A673 (cell line): ENCODE measurements at regions not wholly inside any gene's neighbourhood (a gene's known extent, or its start where the extent isn't known, plus 50 kb on each side); places are given as distances from the start of the nearest gene placed in this dataset.
"Not testable (repeated sequence)": the region's sequence is repeated elsewhere in the genome, so short reads cannot be mapped to it uniquely, and the experiment has no call there.

Source experiments
- BruUV-seq: library from RNA; stranded (reverse); fragments of 400-500 nt; replicated peaks from 2 replicates; lab custom pipeline; 2021; lab: Mats Ljungman, UMichigan
- CTCF ChIA-PET: fragments of 300-600 bp; sonication (Branson Sonifier 250); formaldehyde crosslinking; loops from one replicate; lab custom pipeline; 2022; ENCODE audit warnings: antibody characterized with exemption; lab: Charles Lee
- POLR2A ChIA-PET: fragments of 300-600 bp; sonication (Branson Sonifier 250); formaldehyde crosslinking; loops from one replicate; lab custom pipeline; 2022; ENCODE audit warnings: antibody characterized with exemption; ENCODE audit not compliant: low non-redundant PET; lab: Charles Lee
- DNase-seq: peaks from one replicate; pipeline ENCODE4 v3.0.0-alpha.2; 2015; ENCODE audit warnings: low spot score
- H3K27ac ChIP-seq: fragments of 200-600 bp; sonication (generic); 2 replicates; pipeline ENCODE4 v1.5.1; 2016; ENCODE audit warnings: mixed run types, low read depth, mild to moderate bottlenecking, mixed read lengths, antibody characterized with exemption, low read length; ENCODE audit not compliant: poor library complexity, severe bottlenecking
- H3K27me3 ChIP-seq: fragments of 200-600 bp; sonication (generic); replicated peaks from 2 replicates; pipeline ENCODE4 v1.6.1; 2017; ENCODE audit warnings: mixed run types, low read depth, mild to moderate bottlenecking, mixed read lengths, antibody characterized with exemption, low read length; ENCODE audit not compliant: insufficient read depth, poor library complexity
- H3K36me3 ChIP-seq: fragments of 200-600 bp; sonication (generic); 2 replicates; pipeline ENCODE4 v1.6.1; 2016; ENCODE audit warnings: mixed run types, mild to moderate bottlenecking, mixed read lengths, antibody characterized with exemption, low read length; ENCODE audit not compliant: insufficient read depth, poor library complexity, severe bottlenecking
- H3K4me1 ChIP-seq: fragments of 200-600 bp; sonication (generic); 2 replicates; pipeline ENCODE4 v1.6.1; 2017; ENCODE audit warnings: mixed run types, mild to moderate bottlenecking, mixed read lengths, antibody characterized with exemption, low read length; ENCODE audit not compliant: insufficient read depth, poor library complexity, severe bottlenecking
- H3K4me3 ChIP-seq: fragments of 200-600 bp; sonication (generic); 2 replicates; pipeline ENCODE4 v1.5.1; 2016; ENCODE audit warnings: low read depth, mixed run types, mild to moderate bottlenecking, mixed read lengths, low read length; ENCODE audit not compliant: poor library complexity, severe bottlenecking
- H3K9me3 ChIP-seq: fragments of 200-600 bp; sonication (generic); 2 replicates; pipeline ENCODE4 v1.6.1; 2016; ENCODE audit warnings: mixed run types, low read depth, mild to moderate bottlenecking, mixed read lengths, antibody characterized with exemption, low read length; ENCODE audit not compliant: poor library complexity, severe bottlenecking
- CTCF ChIP-seq: fragments of 300-800, 200-600 bp; sonication (generic); conservative IDR thresholded peaks from 2 replicates; pipeline ENCODE4 v1.5.1; 2017; ENCODE audit warnings: low read depth, mild to moderate bottlenecking, antibody characterized with exemption, low read length, moderate library complexity, mixed read lengths
- EZH2 ChIP-seq: fragments of 200-600 bp; sonication (generic); IDR thresholded peaks from 2 replicates; pipeline ENCODE4 v1.6.1; 2017; ENCODE audit warnings: borderline replicate concordance, low read depth, mild to moderate bottlenecking, mixed read lengths, antibody characterized with exemption, low read length; ENCODE audit not compliant: poor library complexity, severe bottlenecking
- intact Hi-C: fragments of 100-400 bp; cut with micrococcal nuclease; formaldehyde crosslinking; loops from one replicate; pipeline ENCODE4 v1.10.0; 2022; ENCODE audit not compliant: unreplicated experiment

- TF ChIP-seq EZH2 (no peak), CTCF (no peak)
- no peaks in the 10 kb centered on the region for H3K36me3 ChIP-seq
- no peak for DNase-seq
- ChIA-PET POLR2A (no interaction called here), CTCF (no interaction called here)
- no peaks in the 10 kb centered on the region for H3K4me1 ChIP-seq
- no peak overlapping the region for H3K27ac ChIP-seq
- no peaks in the 10 kb centered on the region for H3K27me3 ChIP-seq
- no peak overlapping the region for H3K4me3 ChIP-seq
- intact Hi-C loops = no loop called here
- H3K9me3 ChIP-seq = peaks cover 4% of the 10 kb centered on the region
- BruUV-seq = no TSS peak
Observed at GRCh38 chr12:68392376-68392775, 60.2 kb upstream of the MDM1 start.

DNA sequence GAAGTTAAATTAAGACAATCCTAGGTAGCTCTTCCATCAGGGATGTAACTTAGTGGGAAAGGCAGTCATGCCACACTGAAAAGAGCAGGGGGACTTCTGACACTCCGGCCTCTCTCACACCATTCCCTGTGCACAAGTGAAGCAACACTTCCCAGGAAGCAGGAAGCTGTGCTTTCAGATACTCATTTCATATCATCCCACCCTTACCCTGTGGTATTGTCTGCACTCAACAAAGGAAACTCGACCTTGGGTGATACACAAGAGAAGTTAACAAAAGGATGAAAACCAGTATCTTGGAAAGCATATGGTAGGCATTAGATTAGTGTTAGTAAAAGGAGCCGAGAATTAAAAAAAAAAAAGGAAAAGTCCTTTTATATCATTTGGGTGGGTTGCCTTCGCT, 61.3 kb upstream of the MDM1 start:
- BruUV-seq = no TSS peak
- H3K4me1 ChIP-seq = no peaks in the 10 kb centered on the region
- CTCF ChIA-PET = no interaction called here
- H3K4me3 ChIP-seq = no peak overlapping the region
- POLR2A ChIA-PET = no interaction called here
- H3K9me3 ChIP-seq = peaks cover 4% of the 10 kb centered on the region
- H3K27ac ChIP-seq = no peak overlapping the region
- DNase-seq = no peak
- intact Hi-C loops = no loop called here
- H3K36me3 ChIP-seq = no peaks in the 10 kb centered on the region
- no peaks in the 10 kb centered on the region for H3K27me3 ChIP-seq
- no peak for TF ChIP-seq CTCF
- no peak for TF ChIP-seq EZH2

DNA sequence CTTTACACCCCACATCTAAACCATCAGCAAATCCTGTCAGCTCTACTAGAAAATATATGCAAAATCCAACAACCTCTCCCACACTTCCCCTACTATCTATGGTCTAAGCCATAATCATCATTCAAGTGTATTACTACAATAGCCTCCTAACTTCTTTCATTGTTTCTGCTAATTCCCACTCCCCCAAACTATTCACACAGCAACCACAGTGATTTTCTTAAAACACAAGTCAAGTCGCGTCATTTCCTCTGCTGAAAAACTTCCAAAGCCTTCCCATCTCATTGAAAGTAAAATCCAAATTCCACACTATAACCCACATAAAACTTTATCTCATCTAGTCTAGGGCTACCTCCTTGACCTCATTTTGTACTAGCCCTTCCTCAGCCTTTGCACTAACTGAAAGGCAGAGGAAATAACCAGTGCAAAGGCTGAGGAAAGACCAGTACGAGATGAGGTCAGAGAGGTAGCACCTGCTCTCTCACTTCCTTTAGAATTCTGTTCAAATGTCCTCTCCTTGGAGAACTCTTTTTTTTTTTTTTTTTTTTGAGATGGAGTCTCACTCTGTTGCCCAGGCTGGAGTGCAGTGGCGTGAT, 65.5 kb upstream of the MDM1 start:
- H3K4me1 ChIP-seq = peaks cover 10% of the 10 kb centered on the region
- DNase-seq = no peak
- H3K27ac ChIP-seq = no peak overlapping the region
- H3K4me3 ChIP-seq = no peak overlapping the region
- no peaks in the 10 kb centered on the region for H3K9me3 ChIP-seq
- H3K36me3 ChIP-seq = no peaks in the 10 kb centered on the region
- ChIA-PET CTCF (no interaction called here), POLR2A (no interaction called here)
- intact Hi-C loops = no loop called here
- TF ChIP-seq CTCF = no peak
- no peak for TF ChIP-seq EZH2
- BruUV-seq = no TSS peak
- H3K27me3 ChIP-seq = no peaks in the 10 kb centered on the region

DNA sequence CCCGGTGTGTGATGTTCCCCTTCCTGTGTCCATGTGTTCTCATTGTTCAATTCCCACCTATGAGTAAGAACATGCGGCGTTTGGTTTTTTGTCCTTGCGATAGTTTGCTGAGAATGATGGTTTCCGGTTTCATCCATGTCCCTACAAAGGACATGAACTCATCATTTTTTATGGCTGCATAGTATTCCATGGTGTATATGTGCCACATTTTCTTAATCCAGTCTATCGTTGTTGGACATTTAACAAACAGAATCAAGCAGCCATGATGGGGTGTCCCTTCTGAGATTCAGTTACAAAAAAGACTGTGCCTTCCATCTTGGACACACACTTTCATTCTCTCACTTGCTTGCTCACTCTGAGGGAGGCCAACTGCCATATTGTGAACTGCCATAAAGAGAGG, 66.5 kb upstream of the MDM1 start:
- intact Hi-C loops, CTCF ChIA-PET: not testable (repeated sequence)

More for the DNA sequence above, 66.5 kb upstream of the MDM1 start:
- H3K4me1 ChIP-seq, BruUV-seq, H3K27me3 ChIP-seq, DNase-seq, POLR2A ChIA-PET, H3K27ac ChIP-seq, H3K4me3 ChIP-seq, H3K9me3 ChIP-seq, H3K36me3 ChIP-seq: not testable (repeated sequence)
